22Rv1 (cell line): ENCODE measurements at regions not wholly inside any gene's neighbourhood (a gene's known extent, or its start where the extent isn't known, plus 50 kb on each side); places are given as distances from the start of the nearest gene placed in this dataset.

ENCODE experiments used
- CTCF ChIP-seq: fragments of 450-650 bp; IDR thresholded peaks from 2 replicates; pipeline ENCODE4 v1.5.1; 2017; ENCODE audit warnings: mild to moderate bottlenecking
- ZFX ChIP-seq: fragments of 450-650 bp; IDR thresholded peaks from 2 replicates; pipeline ENCODE4 v1.6.1; 2017; ENCODE audit warnings: antibody characterized with exemption, borderline replicate concordance

- TF ChIP-seq CTCF (no peak), ZFX (no peak)
Observed at GRCh38 chr11:107123022-107123421, 104.7 kb upstream of the GUCY1A2 start.
